ENCODE measurements at regions not wholly inside any gene's neighbourhood (a gene's known extent, or its start where the extent isn't known, plus 50 kb on each side); places are given as distances from the start of the nearest gene placed in this dataset.

- Histone ChIP-seq H3K23ac (ENCODE audit: insufficient read length) (no peak overlapping the region), H3K79me1 (ENCODE audit: low read depth, low read length) (no peaks in the 10 kb centered on the region), H2BK12ac (ENCODE audit: low read depth, low read length) (no peak overlapping the region), H2BK5ac (ENCODE audit: low read depth, low read length) (no peak overlapping the region), H3K4me1 (replicated peaks in 1 of 4; ENCODE audit: control insufficient read depth in 3 of 4, insufficient read depth in 4 of 4, low read length in 3 of 4) (no peaks in the 10 kb centered on the region), H4K5ac (ENCODE audit: insufficient read length, low read depth, low read length) (no peak overlapping the region), H3K23me2 (ENCODE audit: low read depth, low read length) (peaks cover 2% of the 10 kb centered on the region; the same call in 1 of the 2 replicates), H3K4ac (replicated peaks; ENCODE audit: insufficient read length, low read depth, low read length) (no peak overlapping the region), H3K79me2 (ENCODE audit: control insufficient read depth in 1 of 2, insufficient read depth in 2 of 2, low read length in 2 of 2) (no peaks in the 10 kb centered on the region), H3K14ac (ENCODE audit: insufficient read length) (no peak overlapping the region), H4K8ac (ENCODE audit: extremely low read depth, insufficient read depth, low read length) (no peak overlapping the region), H3K9ac (replicated peaks in 1 of 4; ENCODE audit: extremely low read depth in 1 of 4, low read depth in 3 of 4, low read length in 3 of 4) (no peak overlapping the region), H4K91ac (replicated peaks; ENCODE audit: insufficient read length, low read length) (no peak overlapping the region), H3K9me3 (ENCODE audit: insufficient read depth in 2 of 2, low read depth in 1 of 2, low read length in 1 of 2) (0 out of 4 replicates have a peak, but pooled peaks cover 0 to 7% of the 10 kb centered on the region in 2 experiments), H3K27ac (ENCODE audit: low read depth, low read length) (no peak overlapping the region), H3K4me3 (ENCODE audit: extremely low read depth in 1 of 4, insufficient read depth in 2 of 4, low read depth in 3 of 4, low read length in 4 of 4) (no peak overlapping the region), H2BK15ac (ENCODE audit: low read length) (no peak overlapping the region), H2BK120ac (replicated peaks; ENCODE audit: low read depth, low read length) (no peak overlapping the region), H3K56ac (replicated peaks; ENCODE audit: insufficient read length, low read depth, low read length) (no peak overlapping the region), H2AK5ac (ENCODE audit: low read depth, low read length) (no peak overlapping the region), H3K4me2 (ENCODE audit: insufficient read depth in 1 of 2, low read depth in 2 of 2, low read length in 2 of 2) (no peak overlapping the region), H2BK20ac (ENCODE audit: low read length) (no peak overlapping the region), H3K18ac (ENCODE audit: extremely low read depth, low read length) (no peak overlapping the region), H4K20me1 (replicated peaks in 1 of 2; ENCODE audit: control insufficient read depth in 1 of 2, insufficient read depth in 2 of 2, low read length in 2 of 2) (no peaks in the 10 kb centered on the region), H3K27me3 (replicated peaks in 1 of 4; ENCODE audit: control insufficient read depth in 3 of 4, extremely low read depth in 1 of 4, insufficient read depth in 3 of 4, low read length in 3 of 4) (no peaks in the 10 kb centered on the region), H3K36me3 (ENCODE audit: control insufficient read depth in 2 of 4, insufficient read depth in 4 of 4, low read length in 3 of 4) (no peaks in the 10 kb centered on the region), H2AFZ (ENCODE audit: low read length) (no peak overlapping the region)
- DNase-seq (ENCODE audit: low read depth in 1 of 2, low spot score in 2 of 2) (no peak), FAIRE-seq (no peak)
- ChIA-PET CTCF (ENCODE audit: partially characterized antibody) (interaction anchor here (0.9 to 2.0 kb wide), 9 partner anchors 9 to 170 kb away, joined by 3 to 7 read pairs (median 3); no protein-coding TSS in a partner anchor), POLR2A (ENCODE audit: partially characterized antibody) (interaction anchor here (0.7 kb wide), 1 partner anchor 87 kb away, joined by 3 read pairs; no protein-coding TSS in a partner anchor)
- WGBS, 2 experiments (ENCODE audit: extremely low coverage in 1 of 2, insufficient coverage in 1 of 2, insufficient read length in 1 of 2, insufficient replicate concordance in 2 of 2, low coverage in 1 of 2, low lambda C conversion rate in 2 of 2, missing lambda C conversion rate in 1 of 2), result 87% methylated on average over 5 of the region's 5 CpGs; no CpG with 5 or more reads in 1 of the 2 experiments
- TF ChIP-seq BCL11A (IDR thresholded peaks at IDR 0.05; ENCODE audit: low read depth in 2 of 2, low read length in 2 of 2) (no peak), NRF1 (IDR thresholded peaks at IDR 0.05; ENCODE audit: low read depth, low read length) (no peak), E2F6 (IDR thresholded peaks at IDR 0.05) (no peak), RAD21 (IDR thresholded peaks at IDR 0.05 in 1 of 2, conservative IDR thresholded peaks at IDR 0.05 in 1 of 2; ENCODE audit: low read depth in 2 of 2, low read length in 2 of 2) (no peak), HDAC2 (IDR thresholded peaks at IDR 0.05; ENCODE audit: borderline replicate concordance in 1 of 2, low read depth in 2 of 2, low read length in 2 of 2) (no peak), SP1 (IDR thresholded peaks at IDR 0.05; ENCODE audit: low read depth, low read length) (no peak), SIX5 (IDR thresholded peaks at IDR 0.05; ENCODE audit: low read depth, low read length) (no peak), KDM5A (IDR thresholded peaks at IDR 0.05; ENCODE audit: low read length) (no peak), RFX5 (IDR thresholded peaks at IDR 0.05; ENCODE audit: borderline replicate concordance, low read depth, low read length) (no peak), EP300 (IDR thresholded peaks at IDR 0.05; ENCODE audit: borderline replicate concordance in 1 of 2, low read depth in 2 of 2, low read length in 2 of 2) (no peak), FOSL1 (IDR thresholded peaks at IDR 0.05; ENCODE audit: insufficient read depth, low read depth, low read length) (no peak), EZH2 (IDR thresholded peaks at IDR 0.05; ENCODE audit: low read depth, low read length, severe bottlenecking) (no peak), CHD2 (IDR thresholded peaks at IDR 0.05; ENCODE audit: low read length) (no peak), CEBPB (IDR thresholded peaks at IDR 0.05; ENCODE audit: low read depth, low read length) (no peak)
These were observed 116.9 kb upstream of the PWP1 start for GRCh38 chr12:107568718-107569117.

Data from H1 (cell line).